DMS 273 (cell line): ENCODE measurements at regions not wholly inside any gene's neighbourhood (a gene's known extent, or its start where the extent isn't known, plus 50 kb on each side); places are given as distances from the start of the nearest gene placed in this dataset.
A peak's percentile ranks its signal among the peaks of the same experiment; 100 is the strongest.
"Not testable (repeated sequence)": the region's sequence is repeated elsewhere in the genome, so short reads cannot be mapped to it uniquely, and the experiment has no call there.

Experiments used
- DNase-seq: peaks from one replicate; lab custom pipeline; 2025; ENCODE audit not compliant: unreplicated experiment; lab: John Stamatoyannopoulos, UW

DNA sequence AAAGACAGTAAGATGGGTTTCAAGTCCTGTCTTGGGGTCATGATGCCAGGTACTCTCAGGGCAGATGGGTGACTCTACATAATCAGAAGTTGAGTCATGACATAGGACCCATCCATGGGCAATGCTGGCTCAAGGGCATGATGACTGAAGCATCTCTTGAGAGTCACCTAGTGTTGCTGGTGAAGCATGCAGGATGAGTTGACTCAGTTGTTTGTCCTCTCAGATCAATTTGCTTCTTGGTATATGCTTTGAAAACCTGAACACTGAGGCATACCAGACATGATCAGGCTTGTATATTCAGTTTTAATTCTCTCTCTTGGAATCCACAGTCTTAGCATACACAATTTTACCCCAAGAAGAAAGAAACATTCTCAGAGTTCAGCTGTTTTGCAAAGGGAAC, 658.9 kb upstream of the NXPH2 start:
- no peak for DNase-seq

DNA sequence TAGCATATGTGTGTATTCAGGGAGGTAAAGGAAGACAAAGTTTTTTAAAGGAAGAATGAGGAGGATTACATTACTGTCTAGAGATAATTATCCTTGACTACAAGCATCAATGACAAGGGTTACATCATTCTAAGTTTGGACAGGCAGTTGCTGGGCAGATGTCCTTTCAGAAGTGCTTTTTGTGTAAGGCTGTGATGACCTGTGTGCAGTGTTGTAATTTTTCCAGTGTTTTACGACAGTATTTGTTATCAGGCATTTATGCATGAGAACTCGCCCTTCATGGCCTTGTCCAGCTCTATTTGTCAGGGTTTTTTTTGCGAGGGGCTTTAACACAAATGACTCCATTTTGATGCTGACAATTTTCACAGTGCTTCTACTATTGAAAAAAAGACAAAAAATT, 658.3 kb upstream of the NXPH2 start:
- DNase-seq, result no peak

DNA sequence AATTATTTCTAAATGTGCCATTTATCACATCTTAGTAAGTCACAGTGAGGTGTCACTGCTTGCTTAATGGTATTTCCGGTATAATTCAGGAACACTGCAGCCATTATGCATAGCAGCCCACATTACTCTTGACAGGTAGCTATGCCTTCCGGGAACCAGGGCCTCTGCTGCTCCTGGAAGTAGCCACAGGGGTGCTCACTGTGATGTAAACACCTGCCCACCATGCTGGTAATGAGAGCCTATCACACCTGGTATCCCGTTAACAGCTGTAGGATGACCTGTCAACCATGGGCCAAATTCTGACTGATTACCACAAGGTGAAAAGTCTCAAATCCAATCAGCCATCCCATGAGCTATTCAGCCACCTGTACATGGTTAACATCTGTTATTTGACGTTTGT, 647.0 kb upstream of the NXPH2 start:
- no peak for DNase-seq

DNA sequence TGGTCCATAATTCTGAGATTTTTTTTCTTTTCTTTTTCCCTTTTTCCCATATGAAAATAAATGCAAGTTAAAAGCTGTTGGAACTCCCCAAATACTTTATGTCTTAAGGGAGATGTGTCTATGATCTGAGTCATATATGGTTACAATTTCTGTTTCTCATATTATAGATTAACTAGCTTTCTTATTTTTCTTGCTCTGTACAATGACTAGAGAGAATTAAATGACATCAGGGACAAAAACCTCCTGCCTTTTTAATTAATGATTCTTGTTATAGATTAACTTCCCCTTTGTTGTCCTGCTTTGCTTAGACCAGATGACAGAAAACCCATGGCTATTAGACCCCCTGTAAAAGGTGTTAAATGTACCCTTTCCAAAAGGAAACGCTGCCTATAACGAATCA, 643.9 kb upstream of the NXPH2 start:
- DNase-seq, result no peak

DNA sequence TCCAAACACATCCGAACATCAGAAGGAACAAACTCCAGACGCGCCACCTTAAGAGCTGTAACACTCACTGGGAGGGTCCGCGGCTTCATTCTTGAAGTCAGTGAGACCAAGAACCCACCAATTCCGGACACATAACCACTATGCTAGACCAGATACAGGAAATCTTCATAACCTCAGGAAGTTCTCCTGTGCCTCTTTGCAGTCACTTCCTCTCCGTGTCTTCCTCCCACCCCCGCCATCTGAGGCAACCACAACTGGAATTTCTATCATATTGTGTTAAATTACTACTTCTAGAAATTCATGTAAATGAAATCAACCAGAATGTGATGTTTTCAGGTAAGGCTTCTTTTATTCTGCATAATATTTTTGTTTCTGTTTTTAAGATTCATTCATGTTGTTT, 631.0 kb upstream of the NXPH2 start:
- no peak for DNase-seq

DNA sequence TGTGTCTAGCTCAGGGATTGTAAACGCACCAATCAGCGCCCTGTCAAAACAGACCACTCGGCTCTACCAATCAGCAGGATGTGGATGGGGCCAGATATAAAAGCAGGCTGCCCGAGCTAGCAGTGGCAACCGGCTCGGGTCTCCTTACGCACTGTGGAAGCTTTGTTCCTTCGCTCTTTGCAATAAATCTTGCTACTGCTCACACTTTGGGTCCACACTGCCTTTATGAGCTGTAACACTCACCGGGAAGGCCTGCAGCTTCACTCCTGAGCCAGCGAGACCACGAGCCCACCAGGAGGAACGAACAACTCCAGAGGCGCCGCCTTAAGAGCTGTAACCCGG, 630.6 kb upstream of the NXPH2 start:
- not testable (repeated sequence) for DNase-seq

DNA sequence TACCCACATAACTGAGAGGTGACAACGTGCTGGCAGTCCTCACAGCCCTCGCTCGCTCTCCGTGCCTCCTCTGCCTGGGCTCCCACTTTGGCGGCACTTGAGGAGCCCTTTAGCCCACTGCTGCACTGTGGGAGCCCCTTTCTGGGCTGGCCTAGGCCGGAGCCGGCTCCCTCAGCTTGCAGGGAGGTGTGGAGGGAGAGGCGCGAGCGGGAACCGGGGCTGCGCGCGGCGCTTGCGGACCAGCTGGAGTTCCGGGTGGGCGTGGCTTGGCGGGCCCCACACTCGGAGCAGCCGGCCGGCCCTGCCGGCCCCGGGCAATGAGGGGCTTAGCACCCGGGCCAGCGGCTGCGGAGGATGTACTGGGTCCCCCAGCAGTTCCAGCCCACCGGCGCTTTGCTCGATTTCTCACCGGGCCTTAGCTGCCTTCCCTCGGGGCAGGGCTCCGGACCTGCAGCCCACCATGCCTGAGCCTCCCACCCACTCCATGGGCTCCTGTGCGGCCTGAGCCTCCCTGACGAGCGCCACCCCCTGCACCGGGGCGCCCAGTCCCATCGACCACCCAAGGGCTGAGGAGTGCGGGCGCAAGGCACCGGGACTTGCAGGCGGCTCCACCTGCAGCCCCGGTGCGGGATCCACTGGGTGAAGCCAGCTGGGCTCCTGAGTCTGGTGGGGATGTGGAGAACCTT, 630.1 kb upstream of the NXPH2 start:
- DNase-seq, result not testable (repeated sequence)

DNA sequence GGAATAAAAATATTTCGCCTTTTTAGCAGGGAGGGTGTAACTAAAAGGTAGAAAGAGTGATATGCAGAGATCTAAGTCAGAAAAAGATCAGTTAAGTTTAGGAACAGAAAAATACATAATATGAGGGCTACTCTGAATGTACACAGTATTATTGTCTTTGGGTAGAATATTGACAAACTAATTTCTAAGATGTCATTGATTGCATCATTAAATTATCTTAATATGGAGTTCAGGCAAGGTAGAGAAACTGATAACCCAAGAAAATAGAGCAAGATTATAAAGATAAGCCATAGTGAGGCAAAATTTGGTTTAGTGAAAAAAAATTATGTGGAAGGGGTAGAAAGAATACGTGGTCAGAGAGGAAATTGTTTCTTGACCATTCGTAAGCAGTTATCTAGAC, 629.0 kb upstream of the NXPH2 start:
- DNase-seq, result no peak

DNA sequence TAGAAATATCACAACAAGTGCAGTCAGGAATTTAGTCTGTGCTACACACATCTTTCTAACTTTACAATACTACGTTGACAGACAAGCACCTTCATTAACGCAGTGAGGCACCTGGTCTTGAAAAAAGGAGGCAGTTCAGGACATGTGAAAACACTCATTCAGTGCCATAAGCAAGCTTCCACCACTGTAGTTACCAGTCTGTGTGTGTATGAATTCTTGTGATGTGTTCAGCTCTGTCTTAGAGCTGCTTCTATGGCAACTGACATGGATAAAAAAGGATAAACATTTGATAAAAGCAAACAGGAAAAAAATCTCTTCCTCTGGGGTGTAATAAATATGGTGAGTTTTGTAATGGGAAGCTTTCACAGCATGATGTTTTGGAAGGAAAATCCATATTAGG, 623.8 kb upstream of the NXPH2 start:
- no peak for DNase-seq

DNA sequence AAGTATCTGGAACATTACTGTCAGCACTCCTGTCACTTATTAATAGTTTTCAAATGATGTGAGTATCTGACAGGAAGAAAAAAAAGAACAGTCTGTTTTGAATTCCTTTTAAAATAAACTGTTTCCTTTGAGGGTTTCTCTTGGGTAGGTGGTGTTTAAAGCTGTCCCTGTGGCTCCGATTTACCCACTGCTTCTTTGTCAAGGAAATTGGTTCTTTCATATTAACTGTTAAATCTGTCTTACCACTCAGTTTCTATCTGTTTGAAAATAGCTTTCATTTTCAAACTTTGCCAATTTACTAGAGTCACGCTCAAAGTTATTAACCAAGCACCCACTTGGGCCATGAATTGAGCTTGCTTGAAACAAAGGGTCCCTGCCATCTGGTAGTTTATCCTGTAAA, 614.6 kb upstream of the NXPH2 start:
- no peak for DNase-seq

DNA sequence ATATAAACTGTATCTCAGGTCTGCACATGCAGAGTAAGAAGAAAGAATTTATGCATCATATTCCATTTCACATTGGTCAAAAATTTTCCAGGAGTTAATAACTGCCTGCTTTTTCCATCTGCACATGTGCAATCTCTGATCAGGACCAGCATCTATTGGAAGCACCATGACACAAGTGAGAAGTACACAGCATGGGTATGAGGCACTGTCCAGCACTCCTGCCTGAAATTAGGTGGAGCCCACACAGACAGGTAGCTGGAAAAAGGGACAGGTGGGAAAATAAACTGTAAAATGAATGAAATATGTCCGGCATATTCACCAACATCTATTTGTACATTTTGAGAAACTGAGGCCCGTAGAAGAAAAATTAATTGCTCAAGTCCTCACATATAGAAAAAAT, 609.2 kb upstream of the NXPH2 start:
- DNase-seq, result no peak

DNA sequence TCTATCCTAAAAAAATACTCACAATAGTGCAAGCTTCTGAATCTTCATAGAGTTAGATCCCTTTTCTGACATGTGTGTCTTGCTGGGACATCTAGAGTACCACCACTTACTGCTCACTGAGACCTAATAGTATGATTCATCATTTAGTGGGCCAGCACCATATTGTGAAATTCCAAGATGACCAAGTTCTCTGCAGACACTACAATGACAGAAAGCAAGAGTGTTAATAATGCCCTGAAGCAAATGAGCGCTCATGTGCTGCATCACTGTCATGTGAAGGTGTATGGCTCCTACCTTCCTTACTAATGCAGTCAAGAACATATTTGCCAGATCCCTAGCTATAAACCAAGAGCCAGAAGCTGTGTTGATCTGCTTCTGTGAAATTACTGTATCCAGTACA, 606.2 kb upstream of the NXPH2 start:
- no peak for DNase-seq

DNA sequence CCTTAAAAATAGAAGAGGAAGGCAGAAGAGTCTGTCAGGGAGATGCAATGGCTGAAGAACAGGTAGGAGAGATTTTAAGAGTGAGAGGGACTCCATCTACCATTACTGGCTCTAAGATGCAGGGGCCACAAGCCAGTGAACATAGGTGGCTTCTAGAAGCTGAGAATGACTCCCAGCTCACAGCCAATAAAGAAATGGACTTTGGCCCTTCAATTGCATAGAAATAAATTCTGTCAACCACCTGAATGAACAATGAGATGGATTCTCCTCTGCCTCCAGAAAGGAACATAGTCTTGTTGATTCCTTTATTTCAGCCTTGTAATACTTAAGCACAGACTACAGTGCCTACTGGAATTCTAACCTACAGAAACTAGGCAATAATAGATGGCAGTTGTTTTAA, 603.3 kb upstream of the NXPH2 start:
- DNase-seq, result no peak

DNA sequence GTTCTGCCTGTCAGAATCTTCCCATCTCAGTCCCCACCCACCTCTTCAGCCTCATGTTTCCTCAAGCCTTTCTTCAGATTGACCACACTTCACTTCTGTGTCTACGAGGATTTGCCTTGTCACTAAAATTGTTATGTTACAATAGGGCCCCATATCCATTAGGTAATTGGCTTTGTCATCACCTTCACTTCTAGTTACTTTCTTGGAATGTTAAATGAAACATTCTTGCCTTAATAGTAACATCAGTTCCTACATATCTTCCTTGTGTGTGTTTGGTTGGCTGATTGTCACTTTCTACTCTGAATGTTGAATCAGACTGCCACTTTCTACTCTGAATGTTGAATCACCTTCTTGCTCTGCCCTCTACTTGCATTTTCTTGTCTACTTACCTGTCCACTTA, 599.9 kb upstream of the NXPH2 start:
- no peak for DNase-seq

DNA sequence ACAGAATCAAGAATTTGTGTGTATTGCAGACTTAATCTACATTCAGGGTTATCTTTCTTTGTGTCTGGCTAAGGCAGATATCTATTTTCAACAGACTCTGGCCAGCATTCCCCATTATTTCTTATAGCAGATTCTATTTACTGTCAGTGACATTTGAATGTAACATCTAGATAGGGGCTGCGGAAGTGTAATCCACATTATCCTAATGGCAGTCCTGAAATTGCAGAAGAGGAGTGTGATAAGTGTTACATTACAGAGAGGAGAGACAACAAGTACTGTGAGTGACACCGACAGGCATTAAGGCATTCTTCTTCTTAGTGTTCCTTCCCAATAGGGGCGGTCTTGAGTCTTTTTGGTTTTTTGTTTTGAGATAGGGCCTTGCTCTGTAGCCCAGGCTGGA, 598.2 kb upstream of the NXPH2 start:
- DNase-seq, result no peak

DNA sequence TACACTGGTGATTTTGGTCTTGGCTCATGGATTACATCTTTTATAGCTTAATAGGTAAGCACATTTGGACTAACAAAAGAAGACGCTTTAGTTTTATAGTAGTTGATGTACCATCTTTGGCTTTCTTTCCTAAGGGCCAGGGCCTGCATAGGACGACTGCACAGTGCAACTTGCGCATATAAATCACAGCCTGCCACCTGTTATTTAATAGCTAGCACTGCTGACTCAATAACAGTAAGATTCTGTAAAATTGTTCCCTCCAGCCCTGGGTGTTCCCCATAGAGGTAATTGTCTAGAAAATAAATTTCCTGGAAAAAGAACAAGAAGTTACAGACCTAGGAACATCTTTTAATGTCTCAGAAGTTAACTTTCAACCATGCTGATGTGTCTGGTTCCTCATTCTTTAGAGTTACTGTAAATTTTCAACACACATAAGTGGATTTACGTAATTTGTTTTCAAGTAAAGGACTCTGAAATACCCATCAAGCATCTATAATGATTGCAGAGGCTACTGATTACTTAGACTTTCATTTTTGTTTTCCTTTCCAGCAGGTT, 594.2 kb upstream of the NXPH2 start:
- peak; percentile 16 for DNase-seq

DNA sequence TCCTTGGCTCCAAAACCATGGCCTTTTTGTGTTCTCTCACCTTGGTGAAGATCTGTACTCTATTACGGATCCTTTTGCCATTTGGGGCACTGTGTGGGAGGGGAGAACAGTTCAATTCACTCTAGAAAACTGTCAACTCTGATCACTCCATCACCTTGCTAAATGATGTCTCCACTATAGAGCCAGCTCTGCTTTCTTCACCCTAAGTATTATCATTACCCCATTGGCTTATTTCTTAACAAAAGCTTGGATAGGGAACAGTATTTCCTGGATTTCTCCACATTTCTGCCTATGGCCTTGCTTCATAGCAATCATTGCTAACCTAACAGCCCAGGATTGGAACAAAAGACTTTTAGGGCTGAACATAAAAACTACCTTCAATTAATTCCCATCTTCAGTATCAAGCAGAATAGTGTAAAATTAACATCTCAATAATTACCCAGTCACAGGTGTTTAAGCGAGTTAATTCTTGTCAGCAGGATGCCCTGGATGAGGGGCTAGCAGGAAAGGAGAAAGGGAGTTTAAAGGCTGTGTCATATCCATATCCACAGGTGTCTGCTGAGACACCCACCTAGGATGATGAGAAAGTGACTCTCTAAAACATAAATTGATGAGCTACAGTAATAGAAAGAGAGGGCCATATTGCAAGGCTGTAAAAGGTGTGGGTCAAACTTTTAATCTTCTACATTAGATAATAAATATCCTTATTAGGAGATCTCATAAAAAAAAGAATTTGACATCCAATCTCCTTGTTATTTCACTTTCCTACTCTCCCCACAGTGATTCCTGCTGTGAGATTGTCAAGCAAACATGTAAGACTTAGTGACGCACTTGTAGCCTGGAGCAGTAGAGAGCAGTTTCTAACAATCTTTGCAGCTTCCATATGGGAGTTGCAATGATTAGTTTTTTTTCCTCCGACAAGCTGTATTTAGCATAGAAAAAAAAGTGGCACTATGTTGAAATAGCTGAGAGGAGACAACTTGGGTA, 589.5 kb upstream of the NXPH2 start:
- no peak for DNase-seq

DNA sequence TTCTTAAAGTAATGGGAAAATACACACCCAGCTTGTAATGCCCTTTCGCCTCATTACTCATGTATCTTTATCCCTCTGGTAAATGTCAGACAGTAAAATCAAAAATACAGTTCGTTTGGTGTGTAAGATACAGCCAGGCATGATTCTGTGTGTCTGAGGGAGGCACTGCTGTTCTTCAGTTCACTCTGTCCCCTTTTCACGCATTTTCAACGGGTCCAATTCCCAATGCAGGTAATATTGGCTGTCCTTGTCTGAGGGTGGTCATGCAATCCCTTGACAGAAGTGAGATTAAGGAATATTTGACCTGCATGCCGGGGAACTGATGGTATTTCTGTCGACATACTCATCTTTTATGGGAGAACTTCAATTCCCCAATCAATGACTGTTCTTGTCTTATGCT, 587.2 kb upstream of the NXPH2 start:
- no peak for DNase-seq

DNA sequence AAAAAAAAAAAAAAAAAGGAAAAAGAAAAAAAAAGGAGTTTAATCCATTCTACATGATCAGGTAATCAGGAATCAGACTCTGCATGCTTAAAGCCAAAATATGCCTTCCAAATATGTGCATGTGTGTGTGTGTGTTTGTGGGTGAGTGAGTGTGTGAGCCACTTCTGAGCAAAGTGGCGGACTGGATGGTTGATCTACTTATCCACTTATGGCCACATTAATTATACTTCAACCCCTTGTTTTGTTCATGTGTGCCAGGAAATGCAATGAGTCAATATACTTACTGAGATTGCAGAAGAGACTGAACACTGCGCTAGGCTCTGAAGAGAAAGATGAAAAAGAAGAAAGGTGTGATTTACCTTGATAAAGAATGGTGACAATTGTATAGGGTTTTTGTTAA, 586.5 kb upstream of the NXPH2 start:
- DNase-seq, result no peak

DNA sequence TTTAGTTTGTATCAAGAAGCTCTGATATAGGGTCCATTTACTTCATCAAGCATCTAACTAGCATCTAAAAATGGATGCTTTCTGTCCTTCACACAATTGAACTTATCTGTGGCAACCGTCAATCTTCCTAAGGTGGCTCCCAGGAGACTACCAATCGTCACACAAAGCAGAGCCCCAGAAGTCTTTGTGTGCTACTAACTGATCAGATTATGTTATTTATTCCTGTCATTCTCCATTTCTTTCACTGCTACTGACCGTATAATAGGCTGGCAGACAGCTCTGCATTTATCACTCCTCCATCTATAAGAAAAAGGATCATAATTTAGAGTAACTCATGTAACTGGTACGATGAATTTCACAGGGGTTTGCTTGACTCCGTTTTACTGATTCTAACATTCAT, 585.0 kb upstream of the NXPH2 start:
- no peak for DNase-seq

DNA sequence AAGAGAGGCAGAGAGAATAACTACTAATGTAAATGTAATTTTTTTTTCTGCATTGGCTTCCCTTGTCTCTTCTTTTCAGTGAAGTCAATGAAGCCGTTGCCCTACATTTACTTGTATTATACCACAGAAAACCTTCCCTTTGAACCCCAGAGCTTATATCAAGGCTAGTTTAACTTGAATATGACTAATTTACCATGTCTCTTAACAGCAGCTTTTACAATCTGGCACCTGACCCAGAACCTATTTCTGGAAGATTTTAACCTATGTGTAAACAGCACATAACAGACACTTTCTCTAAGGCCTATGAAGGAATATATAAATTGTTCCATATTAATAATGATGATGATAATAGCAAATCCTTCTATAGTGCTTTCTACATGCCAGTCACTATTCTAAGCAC, 580.5 kb upstream of the NXPH2 start:
- no peak for DNase-seq

DNA sequence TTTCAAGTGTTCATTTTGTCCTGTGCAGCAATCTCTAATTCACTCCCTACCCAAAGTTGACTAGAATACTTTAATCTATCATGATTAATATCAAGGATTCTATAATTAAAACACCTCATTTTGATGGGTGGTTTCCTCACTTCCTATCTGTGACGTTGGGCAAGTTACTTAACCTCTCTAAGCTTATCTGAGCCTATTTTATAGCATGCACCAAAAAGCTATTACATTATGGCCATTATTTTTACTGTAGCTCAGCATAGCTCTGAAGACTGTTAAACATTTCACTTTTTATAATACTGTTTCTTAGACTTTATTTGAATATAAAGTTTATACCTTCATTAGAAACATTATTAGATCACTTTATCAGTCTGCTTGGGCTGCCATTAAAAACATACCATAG, 579.6 kb upstream of the NXPH2 start:
- DNase-seq, result no peak
